GM23248 (cell line): ENCODE measurements at regions not wholly inside any gene's neighbourhood (a gene's known extent, or its start where the extent isn't known, plus 50 kb on each side); places are given as distances from the start of the nearest gene placed in this dataset.

Experiments used
- EZH2 ChIP-seq: fragments of 200-600 bp; sonication (generic); IDR thresholded peaks from 2 replicates; pipeline ENCODE4 v1.6.1; 2018; ENCODE audit warnings: antibody characterized with exemption, mild to moderate bottlenecking; ENCODE audit not compliant: insufficient read depth, poor library complexity, severe bottlenecking
- EZH2phosphoT487 ChIP-seq: fragments of 200-600 bp; sonication (generic); IDR thresholded peaks from 2 replicates; pipeline ENCODE4 v1.6.1; 2018; ENCODE audit warnings: antibody characterized with exemption, moderate library complexity, mild to moderate bottlenecking, low read depth; ENCODE audit not compliant: insufficient read depth

- TF ChIP-seq EZH2 = no peak
- TF ChIP-seq EZH2phosphoT487 = no peak
Observed at GRCh38 chrX:21004835-21005234, 369.4 kb upstream of the CNKSR2 start.
